RWPE1 (cell line): ENCODE measurements at regions not wholly inside any gene's neighbourhood (a gene's known extent, or its start where the extent isn't known, plus 50 kb on each side); places are given as distances from the start of the nearest gene placed in this dataset.

Source experiments
- CTCF ChIA-PET: fragments of 350-600 bp; sonication (Branson Sonifier 250); formaldehyde crosslinking; extraction: SDS; loops from one replicate; lab custom pipeline; 2021; lab: Yijun Ruan, JAX
- POLR2A ChIA-PET: fragments of 400-600 bp; formaldehyde crosslinking; extraction: SDS; loops from one replicate; lab custom pipeline; 2020; ENCODE audit warnings: antibody characterized with exemption; ENCODE audit not compliant: low non-redundant PET; lab: Yijun Ruan, JAX
- DNase-seq: peaks from one replicate; pipeline ENCODE4 v3.0.0; 2012; ENCODE audit warnings: low spot score
- H3K27ac ChIP-seq: fragments of 450-650 bp; 2 replicates; pipeline ENCODE4 v1.5.1; 2017
- CTCF ChIP-seq: fragments of 450-650 bp; conservative IDR thresholded peaks from 2 replicates; pipeline ENCODE4 v1.5.1; 2017; ENCODE audit warnings: low read depth, mild to moderate bottlenecking

GRCh38 chr14:87678624-87679023, 314.4 kb downstream of the GALC start:
- ChIA-PET CTCF (interaction anchor here (0.6 kb wide), 2 partner anchors 1002 to 1616 kb away, joined by 3 read pairs; no protein-coding TSS in a partner anchor), POLR2A (no interaction called here)
- TF ChIP-seq CTCF, result no peak
- no peak overlapping the region for H3K27ac ChIP-seq
- DNase-seq, result no peak

DNA sequence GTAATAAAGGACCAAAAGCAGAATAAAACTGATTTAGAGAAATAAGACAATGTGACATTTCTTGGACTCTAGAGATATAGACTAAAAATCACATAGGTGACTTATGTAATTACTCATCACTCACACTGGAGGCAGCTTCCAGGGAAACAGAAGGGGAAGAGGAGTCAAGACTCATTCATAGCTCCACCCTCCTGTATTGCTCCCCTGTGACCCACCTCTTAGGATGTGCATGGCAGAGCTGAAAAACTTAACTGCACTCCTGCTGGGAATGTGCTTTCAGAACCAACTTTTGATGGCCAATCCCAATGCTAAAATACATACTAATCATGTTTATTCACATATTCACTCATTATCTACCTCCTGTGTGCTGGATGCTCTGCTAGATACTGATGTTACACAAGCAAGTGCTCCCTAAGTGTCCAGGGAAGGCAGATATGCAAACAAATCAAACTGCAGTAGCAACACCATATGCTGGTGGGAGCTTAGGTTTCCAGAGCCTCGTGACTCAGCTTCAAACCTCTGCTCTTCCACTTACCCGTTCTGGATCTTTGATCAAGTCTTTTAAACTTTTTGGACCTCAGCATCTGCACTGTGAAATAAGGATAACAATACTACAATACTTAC, 316.1 kb downstream of the GALC start:
- TF ChIP-seq CTCF, result no peak
- H3K27ac ChIP-seq, result no peak overlapping the region
- POLR2A ChIA-PET, result no interaction called here
- CTCF ChIA-PET, result no interaction called here
- DNase-seq, result no peak

DNA sequence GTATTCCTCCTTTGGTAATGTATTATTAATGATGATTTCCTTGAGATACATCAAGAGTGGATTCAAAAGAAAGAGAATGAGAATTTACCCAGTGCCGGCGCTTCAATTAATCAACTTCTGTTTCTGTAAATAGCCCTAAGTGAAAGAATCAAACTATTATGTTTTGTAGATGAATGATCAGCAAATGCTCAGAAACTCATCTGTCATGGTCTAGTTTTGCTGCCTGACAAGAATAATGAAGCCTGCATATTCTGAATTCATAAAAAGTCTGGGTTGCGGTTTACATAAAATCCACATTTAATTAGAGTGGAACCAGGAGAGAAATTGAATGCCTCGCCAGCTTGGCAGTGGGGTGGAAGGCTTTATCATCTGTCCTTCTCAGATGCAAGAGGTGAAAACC, 325.3 kb downstream of the GALC start:
- POLR2A ChIA-PET, result no interaction called here
- CTCF ChIA-PET, result no interaction called here
- H3K27ac ChIP-seq, result no peak overlapping the region
- no peak for DNase-seq
- TF ChIP-seq CTCF, result no peak

- ChIA-PET POLR2A (no interaction called here), CTCF (no interaction called here)
- DNase-seq, result no peak
- H3K27ac ChIP-seq, result no peak overlapping the region
- TF ChIP-seq CTCF, result no peak
Measured at GRCh38 chr14:87656315-87656714, 336.7 kb downstream of the GALC start.

DNA sequence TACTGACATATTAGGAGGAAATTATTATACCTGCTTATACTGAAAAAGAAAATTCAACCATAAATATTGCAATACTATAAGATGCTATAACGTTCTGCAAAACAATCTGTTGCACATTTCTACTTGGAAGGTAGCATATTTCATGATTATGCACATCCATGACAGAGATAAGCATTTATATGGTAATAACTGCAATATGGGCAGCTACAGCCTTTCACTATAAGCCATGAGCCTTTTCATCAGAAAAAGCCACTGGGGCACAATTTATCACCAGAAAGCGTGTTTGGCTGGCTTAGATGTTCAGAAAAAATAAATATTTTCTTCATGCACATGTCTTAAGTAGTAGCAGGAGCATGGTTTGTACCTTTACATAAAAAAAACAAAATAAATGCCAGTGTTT, 340.7 kb downstream of the GALC start:
- ChIA-PET CTCF (no interaction called here), POLR2A (no interaction called here)
- no peak for TF ChIP-seq CTCF

GRCh38 chr14:87644689-87645088, 348.3 kb downstream of the GALC start:
- POLR2A ChIA-PET, result no interaction called here
- CTCF ChIA-PET, result no interaction called here
- TF ChIP-seq CTCF, result no peak
- DNase-seq, result no peak
- H3K27ac ChIP-seq, result no peak overlapping the region

More for the DNA sequence above, 340.7 kb downstream of the GALC start:
- H3K27ac ChIP-seq, result no peak overlapping the region
- DNase-seq, result no peak
